ENCODE measurements at regions not wholly inside any gene's neighbourhood (a gene's known extent, or its start where the extent isn't known, plus 50 kb on each side); places are given as distances from the start of the nearest gene placed in this dataset.

DNA sequence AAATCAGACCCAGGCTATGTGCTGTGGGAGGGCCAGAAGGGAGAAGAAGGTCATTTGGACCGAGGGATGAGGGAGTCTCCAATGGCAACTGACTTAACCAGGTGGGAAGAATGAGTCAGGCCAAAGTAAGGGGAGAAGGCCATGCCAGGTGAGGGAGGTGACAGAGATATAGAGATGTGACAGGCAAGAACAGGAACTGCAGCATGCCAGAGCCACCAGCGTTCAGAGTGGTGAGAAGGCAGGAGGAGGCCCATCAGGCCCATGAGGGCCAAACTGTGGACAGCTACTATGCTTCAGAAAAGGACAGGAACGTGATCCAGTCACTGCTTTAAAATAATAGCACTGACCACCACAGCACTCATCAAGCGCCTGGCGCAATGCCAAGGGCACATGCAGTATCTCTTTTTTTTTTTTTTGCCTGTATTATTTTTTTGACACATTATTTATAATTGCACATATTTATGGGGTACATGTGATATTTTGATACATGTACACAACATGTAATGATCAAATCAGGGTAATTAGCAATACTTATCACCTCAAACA lies 154.3 kb upstream of the IGF1R start:
- intact Hi-C loops (cut with micrococcal nuclease) = no loop called here
- Mint-ChIP-seq H3K4me3 (ENCODE audit: unreplicated experiment) (no peak overlapping the region), H3K27ac (ENCODE audit: low read depth, unreplicated experiment) (no peak overlapping the region), H3K4me1 (ENCODE audit: insufficient read depth, unreplicated experiment) (no peaks in the 10 kb centered on the region), H3K36me3 (ENCODE audit: insufficient read depth, unreplicated experiment) (no peaks in the 10 kb centered on the region), H3K9me3 (ENCODE audit: unreplicated experiment) (no peaks in the 10 kb centered on the region), H3K27me3 (ENCODE audit: insufficient read depth, unreplicated experiment) (peaks cover 34% of the 10 kb centered on the region)
- BruUV-seq (replicated peaks) = no TSS peak
- no peak for TF ChIP-seq CTCF (IDR thresholded peaks at IDR 0.05; ENCODE audit: unreplicated experiment)
- ChIA-PET POLR2A (no interaction called here), CTCF (interaction anchor here (0.6 to 1.0 kb wide), 3 partner anchors 12 to 48 kb away, joined by 3 to 4 read pairs (median 3); no protein-coding TSS in a partner anchor)
- no peak for DNase-seq (ENCODE audit: unreplicated experiment)

DNA sequence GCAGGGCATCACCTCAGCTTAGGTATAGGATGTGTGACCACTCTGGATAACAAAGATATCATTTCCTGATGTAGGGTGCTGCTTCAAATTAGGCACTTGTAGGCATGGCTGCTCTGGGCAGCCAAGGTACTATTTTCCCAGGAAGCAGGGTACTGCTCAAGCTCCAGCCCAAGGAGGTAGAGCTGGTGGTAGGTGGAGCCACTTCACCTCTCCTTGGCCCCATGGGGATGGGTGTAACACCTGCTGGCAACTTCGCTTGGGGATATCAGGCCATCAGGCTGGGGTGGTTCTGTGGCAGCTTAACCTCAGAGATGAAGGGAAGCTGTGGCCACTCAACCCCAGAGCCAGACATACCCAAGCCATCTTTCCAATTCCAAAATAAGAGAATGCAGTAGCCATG lies 147.1 kb upstream of the IGF1R start:
- ChIA-PET CTCF (interaction anchor here (1.0 to 1.3 kb wide), 2 partner anchors 18 to 599 kb away, joined by 4 to 6 read pairs; no protein-coding TSS in a partner anchor), POLR2A (no interaction called here)
- Mint-ChIP-seq H3K27ac (ENCODE audit: low read depth, unreplicated experiment) (no peak overlapping the region), H3K4me3 (ENCODE audit: unreplicated experiment) (no peak overlapping the region), H3K9me3 (ENCODE audit: unreplicated experiment) (peaks cover 7% of the 10 kb centered on the region), H3K27me3 (ENCODE audit: insufficient read depth, unreplicated experiment) (peaks cover 84% of the 10 kb centered on the region), H3K36me3 (ENCODE audit: insufficient read depth, unreplicated experiment) (peaks cover 7% of the 10 kb centered on the region), H3K4me1 (ENCODE audit: insufficient read depth, unreplicated experiment) (no peaks in the 10 kb centered on the region)
- no peak for TF ChIP-seq CTCF (IDR thresholded peaks at IDR 0.05; ENCODE audit: unreplicated experiment)
- BruUV-seq (replicated peaks) = no TSS peak
- no peak for DNase-seq (ENCODE audit: unreplicated experiment)
- intact Hi-C loops (cut with micrococcal nuclease) = no loop called here

GRCh38 chr15:98501632-98502031 lies 146.7 kb upstream of the IGF1R start:
- Mint-ChIP-seq H3K9me3 (ENCODE audit: unreplicated experiment) (peaks cover 7% of the 10 kb centered on the region), H3K36me3 (ENCODE audit: insufficient read depth, unreplicated experiment) (peaks cover 7% of the 10 kb centered on the region), H3K27ac (ENCODE audit: low read depth, unreplicated experiment) (no peak overlapping the region), H3K4me1 (ENCODE audit: insufficient read depth, unreplicated experiment) (no peaks in the 10 kb centered on the region), H3K27me3 (ENCODE audit: insufficient read depth, unreplicated experiment) (peaks cover 84% of the 10 kb centered on the region), H3K4me3 (ENCODE audit: unreplicated experiment) (no peak overlapping the region)
- no TSS peak for BruUV-seq (replicated peaks)
- intact Hi-C loops (cut with micrococcal nuclease) = no loop called here
- CTCF ChIA-PET = interaction anchor here (0.5 to 1.3 kb wide), 3 partner anchors 17 to 599 kb away, joined by 4 to 6 read pairs (median 4); no protein-coding TSS in a partner anchor
- POLR2A ChIA-PET = no interaction called here
- DNase-seq (ENCODE audit: unreplicated experiment) = no peak
- TF ChIP-seq CTCF (IDR thresholded peaks at IDR 0.05; ENCODE audit: unreplicated experiment) = no peak

GRCh38 chr15:98503970-98504369 lies 144.4 kb upstream of the IGF1R start:
- ChIA-PET POLR2A (no interaction called here), CTCF (interaction anchor here (0.7 kb wide), 1 partner anchor 1594 kb away, joined by 4 read pairs; no protein-coding TSS in a partner anchor)
- H3K9me3 Mint-ChIP-seq (ENCODE audit: unreplicated experiment) = peaks cover 7% of the 10 kb centered on the region
- no peak for TF ChIP-seq CTCF (IDR thresholded peaks at IDR 0.05; ENCODE audit: unreplicated experiment)
- no peaks in the 10 kb centered on the region for H3K4me1 Mint-ChIP-seq (ENCODE audit: insufficient read depth, unreplicated experiment)
- H3K27me3 Mint-ChIP-seq (ENCODE audit: insufficient read depth, unreplicated experiment) = peaks cover 84% of the 10 kb centered on the region
- H3K4me3 Mint-ChIP-seq (ENCODE audit: unreplicated experiment) = no peak overlapping the region
- peaks cover 7% of the 10 kb centered on the region for H3K36me3 Mint-ChIP-seq (ENCODE audit: insufficient read depth, unreplicated experiment)
- H3K27ac Mint-ChIP-seq (ENCODE audit: low read depth, unreplicated experiment) = no peak overlapping the region
- intact Hi-C loops (cut with micrococcal nuclease) = no loop called here
- BruUV-seq (replicated peaks) = no TSS peak
- peak; percentile 8 for DNase-seq (ENCODE audit: unreplicated experiment)
